HG02973 (cell line): ENCODE measurements at regions not wholly inside any gene's neighbourhood (a gene's known extent, or its start where the extent isn't known, plus 50 kb on each side); places are given as distances from the start of the nearest gene placed in this dataset.
"Not testable (repeated sequence)": the region's sequence is repeated elsewhere in the genome, so short reads cannot be mapped to it uniquely, and the experiment has no call there.

Experiments used
- ATAC-seq: cut with Tn5 transposase; IDR thresholded peaks from one replicate; pipeline ENCODE4 v1.9.1; 2021; ENCODE audit warnings: moderate library complexity; ENCODE audit not compliant: unreplicated experiment

DNA sequence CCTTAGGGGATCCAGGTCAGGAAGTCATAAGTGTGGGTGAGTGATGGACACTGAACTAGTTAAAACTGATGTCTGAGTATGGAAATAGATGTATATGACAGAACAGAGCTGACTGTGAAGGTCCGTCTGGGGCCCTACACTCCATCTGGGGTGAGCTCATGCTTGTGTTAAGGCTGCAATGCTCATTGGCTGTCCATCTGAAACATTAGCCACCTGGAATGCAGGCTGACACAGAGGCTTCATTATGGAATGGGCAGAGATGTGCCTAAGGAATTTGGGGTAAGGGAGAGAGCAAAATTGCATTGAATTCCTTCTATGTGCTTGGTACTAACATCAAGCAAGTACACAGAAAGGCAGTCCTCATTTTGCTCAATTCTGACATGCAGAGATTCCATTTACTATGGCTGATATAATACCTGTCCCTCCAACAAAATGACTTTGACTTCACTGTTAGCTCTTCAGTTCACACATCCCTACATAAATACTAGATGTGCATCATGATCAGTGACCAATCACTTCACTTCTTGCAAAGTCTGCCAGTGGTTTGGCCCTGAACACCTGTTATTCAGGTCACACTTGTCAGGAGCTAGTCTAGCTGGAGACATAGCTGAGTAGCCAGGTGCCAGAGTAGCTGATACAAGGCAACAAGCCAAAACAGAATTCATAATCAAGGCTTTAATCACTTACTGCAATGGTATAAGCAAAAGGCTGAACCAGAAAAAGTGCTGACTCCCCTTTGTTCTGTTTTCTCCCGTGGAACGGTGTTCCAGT, 128.9 kb upstream of the VWC2 start:
- ATAC-seq = no peak

DNA sequence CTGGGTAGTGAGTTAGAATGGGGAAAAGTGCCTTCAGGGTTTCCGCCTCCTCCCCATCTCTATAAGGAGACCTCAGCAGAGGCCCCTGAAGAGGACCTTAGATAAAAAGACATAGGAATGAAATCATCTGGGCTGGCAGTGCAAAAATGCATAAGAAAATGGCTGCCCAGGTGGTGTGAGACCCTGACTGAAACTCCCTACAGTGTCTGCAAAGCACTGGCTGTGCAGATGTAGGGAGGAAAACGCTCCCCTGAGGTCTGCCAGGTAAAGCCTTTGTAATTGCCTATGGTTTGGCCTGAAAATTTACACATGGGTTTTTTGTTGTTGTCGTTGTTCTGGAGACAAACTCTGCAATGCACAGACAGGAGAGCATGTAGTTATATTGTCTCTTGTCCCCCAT, 128.1 kb upstream of the VWC2 start:
- no peak for ATAC-seq

DNA sequence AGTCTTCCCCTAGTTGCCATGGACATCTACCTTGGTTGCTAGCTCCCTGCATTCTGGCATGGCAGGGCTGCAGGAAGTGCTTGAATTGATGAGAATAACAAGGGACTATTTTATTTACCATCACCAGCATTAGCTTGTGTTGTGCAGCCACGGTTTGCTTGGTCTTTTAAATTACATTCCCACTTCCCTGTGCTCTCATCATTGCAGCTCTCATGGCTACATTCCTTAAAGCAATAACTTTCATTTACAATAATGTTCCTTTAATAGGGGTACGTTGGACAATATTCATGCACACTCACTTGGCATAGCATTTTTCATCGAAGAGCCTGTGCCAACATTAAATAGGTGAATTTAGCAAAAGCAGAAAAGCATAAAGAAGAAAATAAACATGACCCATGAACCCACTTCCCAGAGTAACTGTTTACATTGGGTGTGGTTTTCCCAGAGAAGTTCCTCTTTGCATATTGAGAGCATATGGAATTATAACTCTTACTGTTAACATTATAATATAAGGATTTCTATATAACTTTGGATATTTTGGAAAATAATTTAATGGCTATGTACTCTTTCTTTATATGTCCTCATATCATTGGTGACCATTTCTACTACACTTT, 113.2 kb upstream of the VWC2 start:
- ATAC-seq = no peak

DNA sequence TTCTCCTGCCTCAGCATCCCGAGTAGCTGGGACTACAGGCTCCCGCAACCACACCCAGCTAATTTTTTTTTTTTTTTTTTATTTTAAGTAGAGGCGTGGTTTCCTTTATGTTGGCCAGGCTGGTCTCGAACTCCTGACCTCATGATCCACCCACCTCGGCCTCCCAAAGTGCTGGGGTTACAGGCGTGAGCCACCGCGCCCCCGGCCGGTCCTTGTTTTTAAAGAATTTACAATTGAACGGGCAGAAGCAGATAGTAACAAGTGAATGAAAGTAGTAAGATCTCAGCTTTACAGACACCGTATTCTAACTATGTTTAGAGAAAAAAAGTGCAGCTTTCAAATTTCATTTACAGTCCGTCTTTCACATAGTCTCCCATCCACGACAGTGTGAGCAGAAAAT, 112.5 kb upstream of the VWC2 start:
- no peak for ATAC-seq

DNA sequence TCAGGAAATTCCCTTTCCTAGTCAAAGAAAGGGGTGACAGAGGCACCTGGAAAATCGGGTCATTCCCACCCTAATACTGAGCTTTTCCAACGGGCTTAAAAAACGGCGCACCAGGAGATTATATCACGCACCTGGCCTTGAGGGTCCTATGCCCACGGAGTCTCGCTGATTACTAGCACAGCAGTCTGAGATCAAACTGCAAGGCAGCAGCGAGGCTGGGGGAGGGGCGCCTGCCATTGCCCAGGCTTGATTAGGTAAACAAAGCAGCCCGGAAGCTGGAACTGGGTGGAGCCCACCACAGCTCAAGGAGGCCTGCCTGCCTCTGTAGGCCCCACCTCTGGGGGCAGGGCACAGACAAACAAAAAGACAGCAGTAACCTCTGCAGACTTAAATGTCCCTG, 107.5 kb upstream of the VWC2 start:
- ATAC-seq = not testable (repeated sequence)

DNA sequence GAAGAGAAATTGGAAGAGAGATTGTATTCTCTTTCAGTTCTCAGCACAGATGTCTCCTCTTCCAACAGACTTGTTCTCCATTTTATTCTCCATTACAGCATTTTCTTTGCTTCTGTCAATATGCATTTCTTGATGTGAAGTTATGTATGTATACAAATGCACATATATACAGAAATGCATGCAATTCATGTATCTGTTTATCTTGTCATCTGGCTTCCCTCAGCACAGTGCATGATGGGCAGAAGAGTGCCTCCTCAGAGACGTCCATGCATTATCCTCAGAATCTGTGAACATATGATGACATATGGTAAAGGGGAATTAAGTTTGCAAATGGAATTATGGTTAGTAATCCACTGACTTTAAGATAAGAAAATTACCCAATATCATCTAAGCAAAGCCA, 106.7 kb upstream of the VWC2 start:
- no peak for ATAC-seq

DNA sequence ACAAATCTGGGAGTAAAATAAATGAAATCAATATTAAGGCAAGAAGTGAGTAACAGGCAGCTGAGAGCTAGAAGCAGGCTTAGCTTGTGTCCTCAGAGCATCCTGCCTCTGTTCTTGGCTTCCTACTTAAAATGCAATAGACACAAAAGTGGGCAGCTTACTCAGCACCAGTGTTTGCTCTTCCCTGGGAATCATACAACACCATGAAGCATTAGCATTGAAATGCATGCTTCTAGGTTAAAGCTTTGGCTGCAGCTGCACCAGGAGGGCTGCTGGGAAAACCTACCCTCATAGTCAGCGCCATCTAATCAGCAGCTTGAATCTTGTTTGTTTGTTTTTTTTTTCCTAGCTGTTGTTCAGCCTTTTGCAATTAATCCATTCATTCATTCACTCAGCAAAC, 104.2 kb upstream of the VWC2 start:
- ATAC-seq = no peak

DNA sequence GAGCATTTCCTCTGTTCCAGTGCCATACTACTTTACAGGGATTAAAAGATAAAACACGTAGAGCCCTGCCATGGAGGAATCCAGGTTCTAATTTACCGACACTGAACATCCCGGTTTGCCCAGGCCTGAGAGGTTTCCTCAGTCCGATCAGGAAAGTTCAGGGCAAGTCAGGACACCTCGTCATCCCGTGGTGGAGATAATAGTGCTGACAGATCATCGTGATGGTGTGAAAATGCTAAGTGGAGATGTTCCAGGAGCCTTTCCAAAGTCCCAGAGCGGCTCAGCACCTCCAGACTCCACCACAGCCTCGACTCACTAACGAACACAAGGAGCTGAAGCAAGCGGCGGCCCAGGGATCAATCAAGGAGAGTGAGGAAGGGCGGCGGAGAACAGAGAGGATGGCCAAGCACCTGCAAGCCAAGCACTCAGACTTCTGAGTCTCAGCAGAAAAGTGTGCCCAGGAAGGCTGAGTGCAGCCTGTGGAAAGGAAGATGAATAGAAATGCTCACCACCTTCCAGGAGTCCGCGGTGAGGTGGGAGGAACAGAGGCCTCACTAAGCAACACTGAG, 103.7 kb upstream of the VWC2 start:
- no peak for ATAC-seq

DNA sequence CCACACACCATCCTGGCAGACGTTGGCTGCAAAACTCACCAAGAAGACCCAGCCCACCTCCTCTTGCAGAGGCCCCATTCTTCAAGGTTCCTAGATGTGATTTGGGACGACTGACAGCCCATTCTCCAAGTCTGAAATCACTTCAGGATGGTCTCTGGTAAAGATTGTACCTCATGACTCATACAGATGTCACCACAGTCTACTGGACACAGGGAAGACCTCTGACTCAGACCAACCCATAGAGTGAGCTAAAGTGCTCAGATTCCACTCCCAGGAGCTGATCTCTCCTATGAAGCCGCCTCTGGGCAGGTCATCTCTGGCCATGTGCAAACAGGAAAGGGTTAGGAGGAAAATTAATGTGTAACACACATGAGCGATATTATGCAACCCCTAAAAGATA, 102.4 kb upstream of the VWC2 start:
- no peak for ATAC-seq

DNA sequence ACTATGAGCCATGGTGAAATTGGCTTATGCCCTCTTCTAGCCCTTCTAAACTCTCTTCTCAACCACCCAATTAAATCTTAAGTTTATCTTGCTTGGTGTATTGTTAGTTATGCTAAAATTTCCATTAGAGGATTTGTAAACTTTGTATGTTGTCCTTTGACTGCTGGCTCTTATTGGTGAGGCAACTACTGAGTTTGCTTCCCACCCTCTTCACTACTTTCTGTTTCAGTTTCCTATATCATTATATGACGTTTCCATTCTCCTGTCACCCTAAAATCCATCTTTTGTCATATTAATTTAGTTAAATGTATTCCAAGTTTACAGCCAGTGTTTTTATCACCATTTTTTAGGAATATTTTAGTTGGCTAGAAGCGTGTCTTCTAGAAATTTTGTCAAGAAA, 80.9 kb upstream of the VWC2 start:
- no peak for ATAC-seq

DNA sequence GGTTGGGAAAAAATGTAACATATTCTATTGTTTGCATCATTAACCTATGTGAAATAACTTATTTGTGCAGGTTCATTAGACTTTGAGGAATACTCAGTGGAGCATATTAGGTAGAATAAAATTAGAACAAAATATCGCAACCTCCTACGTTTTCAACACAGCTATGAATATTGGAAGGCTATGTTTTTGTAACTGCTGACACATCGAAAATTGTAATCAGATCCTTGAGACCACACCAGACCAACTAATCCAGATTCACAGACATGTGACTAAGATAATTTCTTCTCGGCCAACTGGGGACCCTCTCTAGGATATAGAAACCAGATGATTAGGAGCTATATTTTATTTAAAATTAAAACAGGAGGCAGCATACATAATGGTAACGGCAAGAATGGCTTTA, 77.5 kb upstream of the VWC2 start:
- ATAC-seq = no peak

DNA sequence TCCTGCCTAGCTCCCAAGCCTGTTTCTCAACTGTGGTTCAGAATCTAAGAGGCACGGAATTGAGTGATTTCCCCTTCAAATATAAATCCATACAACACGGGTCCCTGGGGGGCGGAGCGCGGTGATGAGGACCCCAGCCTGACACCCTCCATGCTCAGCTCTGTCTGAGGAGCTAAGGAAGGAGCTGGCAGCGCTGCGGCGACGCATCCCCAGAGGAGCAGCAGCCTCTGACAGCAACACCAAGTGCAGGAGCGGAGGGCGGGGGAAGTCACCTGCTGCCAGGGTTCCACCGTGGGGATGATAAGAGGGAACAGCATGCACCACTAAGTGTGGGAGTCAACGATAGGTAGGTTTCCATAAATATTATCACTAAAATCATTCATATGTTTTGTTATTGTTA, 72.6 kb upstream of the VWC2 start:
- ATAC-seq = no peak

DNA sequence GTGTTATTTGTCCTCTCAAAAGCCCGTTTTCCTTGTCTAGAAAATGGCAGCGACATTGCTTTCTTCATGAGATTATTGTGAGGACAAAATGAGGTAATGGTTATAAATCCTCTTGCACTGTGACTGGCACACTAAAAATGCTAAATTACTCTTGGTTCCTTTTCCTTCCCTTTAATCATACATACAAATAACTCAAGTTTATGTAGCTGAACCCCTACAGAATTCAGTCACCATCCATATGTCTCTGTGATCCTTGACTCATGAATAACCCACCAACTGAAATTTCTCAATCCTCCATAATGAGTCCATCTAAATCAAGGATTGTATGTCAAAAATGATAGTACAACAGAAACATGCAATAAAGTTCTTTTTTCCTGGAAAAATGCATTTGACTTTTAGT, 71.3 kb upstream of the VWC2 start:
- ATAC-seq = no peak

DNA sequence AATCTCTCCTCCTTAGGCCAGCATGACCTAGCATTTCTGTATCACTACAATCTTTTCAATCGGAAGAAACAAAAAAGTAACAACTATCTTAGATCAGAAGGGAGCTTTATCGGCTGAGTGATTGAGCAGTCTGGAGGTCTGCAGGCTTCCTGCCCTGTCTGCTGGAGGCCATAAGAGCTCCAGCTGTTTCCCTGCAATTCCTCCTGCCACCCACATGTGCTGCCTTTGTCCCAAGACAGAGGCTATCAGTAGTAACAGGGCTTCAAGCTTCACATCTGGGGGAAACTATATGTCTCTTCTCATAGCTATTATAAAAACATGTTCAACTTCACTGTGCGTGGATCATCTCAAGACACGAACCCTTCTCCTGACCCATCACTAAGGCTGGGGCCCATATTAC, 70.1 kb upstream of the VWC2 start:
- no peak for ATAC-seq

DNA sequence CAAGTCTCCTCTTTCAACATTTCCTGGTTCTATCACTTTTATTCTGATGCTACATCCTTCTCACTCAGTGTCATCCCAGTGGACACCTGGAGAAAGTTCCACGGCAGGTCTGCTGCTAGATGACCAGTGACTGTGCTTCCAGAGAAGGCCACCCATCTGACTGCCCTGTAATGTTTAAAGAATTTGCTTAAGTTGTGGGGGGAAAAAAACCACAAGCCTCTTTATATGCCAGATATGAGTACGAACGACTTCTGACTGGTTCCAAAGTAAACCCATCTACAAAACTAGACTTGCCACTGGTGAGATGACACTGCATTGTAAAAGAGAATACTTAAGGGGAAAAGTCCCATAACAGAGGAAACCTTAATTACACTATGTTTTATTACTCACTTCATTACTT, 69.6 kb upstream of the VWC2 start:
- ATAC-seq = no peak

DNA sequence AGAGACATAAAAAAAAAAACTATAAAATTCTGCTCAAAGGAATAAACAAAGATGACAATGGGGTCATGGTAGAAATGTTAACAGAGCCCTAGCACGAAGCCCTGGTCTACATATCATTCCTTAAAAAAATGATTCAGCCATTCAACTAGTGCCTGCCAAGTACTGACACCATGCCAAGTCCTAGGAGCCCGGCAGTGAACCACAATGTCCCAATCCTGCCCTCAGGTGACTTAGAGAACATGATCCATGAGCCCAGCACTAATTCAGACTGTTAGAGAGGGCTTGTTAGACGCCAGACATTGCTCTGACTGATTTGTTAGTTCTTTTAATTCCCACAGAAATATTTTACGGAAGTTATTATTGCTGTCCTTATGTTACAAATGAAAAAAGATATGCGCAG, 67.3 kb upstream of the VWC2 start:
- ATAC-seq = no peak

DNA sequence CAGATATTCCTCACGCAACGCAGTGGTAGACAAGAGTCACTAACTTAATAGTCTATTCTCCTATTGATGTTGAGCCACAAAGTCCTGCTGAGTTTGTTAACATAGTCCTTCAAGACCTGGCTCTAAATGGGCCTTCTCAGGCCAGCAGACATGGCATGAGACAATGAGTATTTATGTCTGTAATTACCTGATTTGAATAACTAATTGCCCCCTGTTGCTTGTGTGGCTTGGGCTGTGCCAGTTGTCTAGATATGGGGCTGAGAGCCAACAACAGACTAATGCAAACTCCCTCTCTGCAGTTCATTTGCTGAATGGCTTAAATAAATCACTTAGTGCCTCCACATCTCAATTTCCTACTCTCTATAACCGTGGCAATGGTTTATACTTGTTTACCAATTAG, 65.5 kb upstream of the VWC2 start:
- no peak for ATAC-seq

DNA sequence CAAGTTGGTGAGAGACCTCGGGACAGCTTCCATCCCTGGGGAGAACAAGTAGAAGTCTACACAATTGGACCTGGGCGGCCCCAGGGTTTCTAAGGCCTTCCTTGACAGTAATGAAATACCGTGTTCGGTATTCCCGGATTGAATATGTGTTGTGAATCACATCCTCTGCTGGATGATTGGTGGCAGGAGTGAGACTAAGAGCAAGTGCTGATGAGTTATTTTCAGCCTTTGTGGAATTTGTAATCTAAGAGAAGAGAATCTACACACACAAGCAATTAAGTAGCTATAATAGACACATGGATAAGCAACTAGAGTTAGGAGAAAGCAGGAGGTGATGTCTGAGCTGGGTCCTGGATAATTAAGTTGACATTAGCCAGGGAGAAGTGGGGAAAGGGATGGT, 64.8 kb upstream of the VWC2 start:
- no peak for ATAC-seq

DNA sequence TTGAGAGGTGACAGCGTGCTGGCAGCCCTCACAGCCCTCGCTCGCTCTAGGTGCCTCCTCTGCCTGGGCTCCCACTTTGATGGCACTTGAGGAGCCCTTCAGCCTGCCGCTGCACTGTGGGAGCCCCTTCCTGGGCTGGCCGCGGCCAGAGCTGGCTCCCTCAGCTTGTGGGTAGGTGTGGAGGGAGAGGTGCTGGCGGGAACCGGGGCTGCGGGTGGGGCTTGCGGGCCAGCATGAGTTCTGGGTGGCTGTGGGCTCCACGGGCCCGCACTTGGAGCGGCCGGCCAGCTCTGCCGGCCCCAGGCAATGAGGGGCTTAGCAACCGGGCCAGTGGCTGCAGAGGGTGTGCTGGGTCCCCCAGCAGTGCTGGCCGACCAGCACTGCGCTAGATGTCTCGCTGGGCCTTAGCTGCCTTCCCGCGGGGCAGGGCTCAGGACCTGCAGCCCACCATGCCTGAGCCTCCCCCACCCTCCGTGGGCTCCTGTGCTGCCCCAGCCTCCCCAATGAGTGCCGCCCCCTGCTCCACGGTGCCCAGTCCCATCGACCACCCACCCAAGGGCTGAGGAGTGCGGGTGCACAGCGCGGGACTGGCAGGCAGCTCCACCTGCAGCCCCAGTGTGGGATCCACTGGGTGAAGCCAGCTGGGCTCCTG, 62.2 kb upstream of the VWC2 start:
- not testable (repeated sequence) for ATAC-seq

DNA sequence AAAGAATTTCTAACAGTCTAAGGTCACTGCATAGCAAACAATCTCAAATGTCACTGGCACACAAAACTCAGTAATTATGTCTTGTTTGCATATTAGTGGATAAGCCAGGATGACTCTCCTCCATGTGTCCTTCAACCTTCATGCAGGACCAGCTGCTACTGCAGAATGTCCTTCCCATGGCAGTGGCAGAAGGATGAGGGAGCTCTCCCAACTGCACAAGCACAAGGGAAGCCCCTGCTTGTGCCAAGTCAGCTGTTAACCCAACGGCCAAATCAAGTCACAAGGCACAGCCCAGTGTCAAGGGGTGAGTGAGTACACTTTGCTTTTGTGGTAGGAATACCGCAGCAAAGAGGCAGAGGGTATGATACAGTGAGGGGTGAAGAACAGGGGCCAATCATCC, 59.3 kb upstream of the VWC2 start:
- ATAC-seq = no peak

DNA sequence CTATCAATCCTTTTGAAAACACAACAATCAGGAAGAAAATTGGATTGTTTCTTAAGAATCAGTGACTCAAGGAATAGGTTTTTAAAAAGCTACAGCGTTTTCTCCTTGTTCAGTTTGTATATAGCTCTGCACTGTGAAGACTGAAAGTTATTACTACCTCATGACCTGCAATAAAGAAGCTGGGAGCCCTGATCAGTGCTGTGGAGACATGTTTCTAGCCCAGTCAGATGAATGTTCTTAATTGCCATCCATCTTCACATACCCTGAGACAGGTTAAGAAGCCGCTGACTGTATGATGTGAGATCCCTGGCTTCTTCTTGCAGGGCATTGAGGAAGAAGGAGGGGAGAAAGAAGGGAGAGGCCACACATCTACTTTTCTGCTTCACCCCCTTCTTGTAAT, 58.0 kb upstream of the VWC2 start:
- ATAC-seq = no peak

DNA sequence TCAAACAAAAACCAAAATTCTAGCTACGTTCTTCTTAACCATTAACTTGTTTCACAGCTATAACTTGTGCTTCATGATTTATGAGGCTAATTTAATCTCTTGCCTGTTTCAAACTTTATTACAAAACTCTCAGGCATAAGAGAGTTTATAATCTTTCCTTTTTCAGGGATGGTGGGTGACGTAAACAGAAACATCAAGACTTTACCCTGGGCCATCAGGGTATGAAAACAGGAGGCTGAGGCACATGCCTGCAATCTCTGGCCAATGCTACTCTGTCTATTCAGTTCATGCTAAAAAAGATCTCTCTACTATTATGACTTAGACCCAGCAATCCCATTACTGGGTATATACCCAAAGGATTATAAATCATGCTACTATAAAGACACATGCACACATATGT, 55.9 kb upstream of the VWC2 start:
- ATAC-seq = no peak
